IPS-18c (cell line): ENCODE measurements at regions not wholly inside any gene's neighbourhood (a gene's known extent, or its start where the extent isn't known, plus 50 kb on each side); places are given as distances from the start of the nearest gene placed in this dataset.

Source experiments
- H3K4me3 ChIP-seq: 2 replicates; pipeline ENCODE4 v1.7.0; 2013; ENCODE audit warnings: low read depth, mild to moderate bottlenecking, low read length, moderate library complexity; ENCODE audit not compliant: insufficient read depth
- H3K9me3 ChIP-seq: one replicate; pipeline ENCODE4 v1.6.1; 2013; ENCODE audit warnings: mild to moderate bottlenecking, low read length, moderate library complexity; ENCODE audit not compliant: control insufficient read depth, insufficient read depth

- Histone ChIP-seq H3K9me3 (no peaks in the 10 kb centered on the region), H3K4me3 (no peak overlapping the region)
Measured at GRCh38 chr4:81776794-81777193, 305.1 kb upstream of the RASGEF1B start.

GRCh38 chr4:81773557-81773956 lies 301.9 kb upstream of the RASGEF1B start:
- Histone ChIP-seq H3K4me3 (no peak overlapping the region), H3K9me3 (no peaks in the 10 kb centered on the region)

- no peaks in the 10 kb centered on the region for H3K9me3 ChIP-seq
Measured at GRCh38 chr4:81771721-81772120, 300.0 kb upstream of the RASGEF1B start.

GRCh38 chr4:81769244-81769643 lies 297.5 kb upstream of the RASGEF1B start:
- H3K9me3 ChIP-seq, result no peaks in the 10 kb centered on the region
- H3K4me3 ChIP-seq, result no peak overlapping the region

More at GRCh38 chr4:81771721-81772120, 300.0 kb upstream of the RASGEF1B start:
- H3K4me3 ChIP-seq, result no peak overlapping the region

GRCh38 chr4:81758574-81759264 lies 287.0 kb upstream of the RASGEF1B start:
- H3K9me3 ChIP-seq, result no peaks in the 10 kb centered on the region
- H3K4me3 ChIP-seq, result no peak overlapping the region

GRCh38 chr4:81757691-81758090 lies 286.0 kb upstream of the RASGEF1B start:
- H3K4me3 ChIP-seq, result no peak overlapping the region
- H3K9me3 ChIP-seq, result no peaks in the 10 kb centered on the region

- Histone ChIP-seq H3K4me3 (no peak overlapping the region), H3K9me3 (no peaks in the 10 kb centered on the region)
Measured at GRCh38 chr4:81756973-81757372, 285.3 kb upstream of the RASGEF1B start.

GRCh38 chr4:81756042-81756441 lies 284.3 kb upstream of the RASGEF1B start:
- Histone ChIP-seq H3K4me3 (no peak overlapping the region), H3K9me3 (no peaks in the 10 kb centered on the region)

- no peaks in the 10 kb centered on the region for H3K9me3 ChIP-seq
- no peak overlapping the region for H3K4me3 ChIP-seq
Measured at GRCh38 chr4:81754169-81754568, 282.5 kb upstream of the RASGEF1B start.

- H3K4me3 ChIP-seq, result no peak overlapping the region
- H3K9me3 ChIP-seq, result no peaks in the 10 kb centered on the region
Measured at GRCh38 chr4:81751531-81752289, 280.0 kb upstream of the RASGEF1B start.

GRCh38 chr4:81747242-81747930 lies 275.7 kb upstream of the RASGEF1B start:
- Histone ChIP-seq H3K4me3 (no peak overlapping the region), H3K9me3 (no peaks in the 10 kb centered on the region)

GRCh38 chr4:81746773-81747172 lies 275.1 kb upstream of the RASGEF1B start:
- no peak overlapping the region for H3K4me3 ChIP-seq

GRCh38 chr4:81746071-81746470 lies 274.4 kb upstream of the RASGEF1B start:
- no peak overlapping the region for H3K4me3 ChIP-seq
- H3K9me3 ChIP-seq, result no peaks in the 10 kb centered on the region

More at GRCh38 chr4:81746773-81747172, 275.1 kb upstream of the RASGEF1B start:
- H3K9me3 ChIP-seq, result no peaks in the 10 kb centered on the region

GRCh38 chr4:81745050-81745449 lies 273.3 kb upstream of the RASGEF1B start:
- Histone ChIP-seq H3K9me3 (no peaks in the 10 kb centered on the region), H3K4me3 (no peak overlapping the region)

- no peak overlapping the region for H3K4me3 ChIP-seq
- no peaks in the 10 kb centered on the region for H3K9me3 ChIP-seq
Measured at GRCh38 chr4:81743731-81744435, 272.2 kb upstream of the RASGEF1B start.

- Histone ChIP-seq H3K4me3 (no peak overlapping the region), H3K9me3 (no peaks in the 10 kb centered on the region)
Measured at GRCh38 chr4:81740487-81740886, 268.8 kb upstream of the RASGEF1B start.

- Histone ChIP-seq H3K9me3 (no peaks in the 10 kb centered on the region), H3K4me3 (no peak overlapping the region)
Measured at GRCh38 chr4:81738891-81739290, 267.2 kb upstream of the RASGEF1B start.
